Activated CD4-positive, alpha-beta T cell treated with anti-CD3 and anti-CD28 coated beads for 24 hours (primary cell): ENCODE measurements at regions not wholly inside any gene's neighbourhood (a gene's known extent, or its start where the extent isn't known, plus 50 kb on each side); places are given as distances from the start of the nearest gene placed in this dataset.

Experiments
- DNase-seq, 2 donors: peaks; one replicate each; pipeline ENCODE4 v3.0.0-alpha.2; 2020; ENCODE audit warnings: low read depth in 2 of 2

DNA sequence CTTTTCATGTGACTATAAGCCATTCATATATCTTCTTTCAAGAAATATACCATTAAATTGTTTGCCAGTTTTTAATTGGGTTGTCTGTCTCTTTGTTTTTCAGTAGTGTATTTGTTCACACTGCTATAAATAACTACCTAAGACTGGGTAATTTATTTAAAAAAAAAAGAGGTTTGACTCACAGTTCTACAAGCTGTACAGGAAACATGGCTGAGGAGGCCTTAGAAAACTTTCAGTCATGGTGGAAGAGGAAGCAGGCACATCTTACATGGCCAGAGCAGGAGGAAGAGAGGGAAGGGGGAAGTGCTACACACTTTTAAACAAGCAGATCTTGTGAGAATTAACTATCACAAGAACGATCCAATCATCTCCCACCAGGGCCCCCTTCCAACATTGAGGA is 255.3 kb downstream of the EPM2A start:
- no peak for DNase-seq

DNA sequence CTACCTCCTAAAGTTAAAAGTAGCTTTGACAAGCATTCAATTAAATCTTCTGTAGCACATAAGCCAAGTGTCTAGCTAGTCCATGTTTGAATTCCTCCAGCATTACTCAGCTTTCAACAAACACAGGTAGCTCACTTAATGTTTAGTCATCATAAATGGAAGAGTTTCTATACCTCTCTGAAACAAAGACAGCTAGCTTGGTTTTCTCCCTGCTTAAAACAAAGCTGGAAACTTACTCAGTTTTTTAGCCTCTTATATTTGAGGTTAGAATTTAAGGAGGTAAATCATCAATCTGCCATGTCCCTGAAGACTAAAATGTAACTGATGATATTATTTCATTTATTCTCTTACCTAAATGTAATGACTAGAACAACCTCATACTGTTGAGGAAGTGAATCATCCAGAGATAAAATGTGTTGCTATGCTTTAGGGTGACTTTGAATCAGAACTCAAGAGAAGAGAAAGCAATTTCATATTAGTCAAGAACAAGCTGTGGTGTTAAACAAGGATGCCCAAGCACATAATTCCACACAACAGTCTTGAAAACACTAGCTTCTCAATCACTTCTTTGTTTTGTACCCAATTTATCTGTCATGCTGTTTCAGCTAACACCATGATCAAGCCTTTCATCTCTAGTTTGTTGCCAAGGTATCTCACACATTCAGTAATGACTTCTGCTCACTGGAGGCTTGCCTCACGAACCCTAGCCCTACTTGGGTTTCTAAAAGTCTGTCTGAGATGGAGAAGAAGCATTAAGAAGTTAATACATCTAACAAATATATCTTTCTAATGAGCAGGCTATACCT is 251.9 kb downstream of the EPM2A start:
- no peak for DNase-seq

DNA sequence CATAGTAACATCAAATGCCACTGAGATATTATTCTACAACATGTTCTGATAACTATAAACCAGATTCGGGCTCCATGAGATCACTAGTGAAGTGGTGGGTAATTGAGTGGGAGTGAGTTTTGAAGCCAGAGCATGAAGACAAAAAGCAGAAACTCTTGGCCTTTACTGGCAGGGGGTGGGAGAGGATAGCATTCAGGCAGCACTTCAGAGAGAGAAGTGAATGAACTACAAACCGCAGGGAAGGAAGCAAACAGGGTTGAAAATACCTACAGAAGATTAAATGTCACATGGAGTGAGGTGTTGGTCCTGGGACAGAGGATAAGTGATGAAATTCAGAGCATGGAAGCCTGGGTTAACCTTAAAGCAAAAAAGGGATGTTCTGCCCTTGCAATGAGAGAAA is 250.0 kb downstream of the EPM2A start:
- no peak for DNase-seq

DNA sequence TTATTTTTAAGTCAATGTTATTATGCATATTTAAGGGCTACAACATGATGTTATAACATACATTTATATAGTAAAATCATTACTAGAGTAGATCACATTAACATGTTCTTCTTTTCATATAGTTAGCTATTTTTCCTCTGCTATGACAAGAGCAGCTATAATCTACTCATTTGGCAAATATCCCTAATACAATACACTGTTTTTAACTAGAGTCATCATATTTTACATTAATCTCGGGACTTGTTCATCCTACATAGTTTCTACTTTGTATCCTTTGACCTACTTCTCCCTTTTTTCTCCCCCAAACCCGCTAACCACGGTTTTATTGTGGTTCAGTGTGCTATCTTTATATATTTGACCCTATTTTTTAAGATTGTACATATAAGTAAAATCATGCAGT is 249.0 kb downstream of the EPM2A start:
- DNase-seq = no peak

DNA sequence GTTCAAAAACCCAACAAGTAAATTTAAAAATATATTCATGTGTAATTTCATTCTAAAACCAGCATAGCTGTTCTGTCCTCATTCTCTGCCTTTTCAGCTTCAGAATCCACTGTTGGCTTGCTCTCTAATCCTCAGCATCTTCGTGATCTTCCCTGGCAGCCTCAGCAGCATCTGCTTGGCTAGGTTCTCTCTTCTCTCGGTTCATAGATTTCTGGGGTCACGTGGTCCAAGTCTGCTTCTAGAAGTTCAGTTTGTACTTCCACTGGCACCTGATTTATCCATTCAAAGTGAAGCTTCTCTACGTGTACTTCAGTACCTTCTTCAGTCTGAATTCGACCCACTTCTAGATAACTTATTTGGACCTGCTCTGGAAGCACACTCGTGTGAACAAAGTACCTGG is 245.7 kb downstream of the EPM2A start:
- no peak for DNase-seq

DNA sequence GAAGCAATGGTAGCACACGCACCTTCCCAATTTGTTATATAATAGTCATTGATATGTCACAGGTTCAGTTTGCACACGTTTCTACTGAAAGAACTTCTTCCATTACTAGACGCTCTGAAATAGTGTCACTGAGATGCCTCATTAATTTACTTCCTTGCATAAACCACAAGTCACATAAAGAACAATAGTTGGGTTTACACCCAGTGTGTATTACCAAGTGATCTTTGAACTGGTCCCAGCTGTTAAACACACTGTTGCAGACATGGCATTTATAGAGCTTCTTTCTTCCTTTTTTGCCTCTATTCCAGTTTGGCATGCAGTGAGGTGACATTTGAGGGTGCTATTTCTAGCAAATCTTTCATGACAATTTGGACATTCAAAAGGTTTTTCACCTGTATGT is 245.3 kb downstream of the EPM2A start:
- DNase-seq = no peak

DNA sequence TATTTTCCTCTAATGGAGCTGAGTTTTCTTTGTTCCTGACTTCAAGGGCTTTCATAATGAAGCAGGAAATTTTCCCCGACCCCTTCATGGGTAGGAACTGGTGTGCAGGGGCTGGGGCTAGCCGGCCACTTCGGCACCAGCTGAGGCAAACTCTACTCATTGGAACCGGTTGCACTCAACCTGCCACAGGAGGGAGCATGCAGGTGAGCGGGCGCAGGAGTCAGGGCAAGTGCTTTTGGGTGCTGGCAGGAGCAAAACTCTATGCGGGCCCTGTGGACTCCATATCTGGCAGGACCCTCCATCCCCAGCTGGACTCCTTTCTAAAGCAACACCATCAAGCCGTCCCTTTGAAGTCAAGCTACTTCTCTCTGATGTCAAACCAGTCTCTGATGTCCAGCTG is 244.2 kb downstream of the EPM2A start:
- DNase-seq = no peak

DNA sequence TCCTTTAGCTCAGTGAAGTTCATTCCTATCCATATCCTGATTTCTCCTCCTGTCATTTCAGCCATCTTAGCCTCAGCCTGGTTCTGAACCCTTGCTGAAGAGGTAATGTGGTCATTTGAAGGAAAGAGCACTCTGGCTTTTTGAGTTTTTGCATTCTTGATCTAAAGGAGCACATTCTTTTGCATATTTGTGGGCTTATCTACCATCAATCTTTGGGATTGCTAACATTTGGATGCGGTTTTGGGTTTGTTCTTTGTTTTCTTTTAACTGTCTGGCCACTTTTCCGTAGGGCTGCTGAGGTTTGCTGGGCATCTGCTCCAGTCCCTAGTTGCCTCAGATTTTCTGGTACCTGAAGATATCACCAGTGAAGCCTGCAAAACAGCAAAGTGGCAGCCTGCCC is 238.3 kb downstream of the EPM2A start:
- no peak for DNase-seq

DNA sequence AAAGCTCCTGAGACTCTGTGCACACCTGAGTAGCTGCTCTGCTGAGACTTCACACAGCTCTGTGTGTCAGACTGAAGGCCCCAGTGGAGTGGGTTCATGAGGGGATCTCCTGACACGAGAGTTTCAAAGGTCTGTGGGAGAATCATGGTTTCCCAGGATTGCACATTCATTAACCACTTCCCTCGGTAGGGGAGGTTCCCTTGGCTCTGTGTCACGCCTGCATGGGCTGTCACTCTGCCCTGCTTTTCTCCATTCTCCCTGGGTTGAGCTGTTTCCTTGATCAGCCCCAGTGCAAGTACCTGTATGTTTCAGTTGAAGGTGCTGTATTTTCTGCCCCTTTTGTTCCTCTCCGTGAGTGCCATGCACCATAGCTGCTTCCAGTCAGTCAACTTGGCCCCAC is 236.9 kb downstream of the EPM2A start:
- no peak for DNase-seq

DNA sequence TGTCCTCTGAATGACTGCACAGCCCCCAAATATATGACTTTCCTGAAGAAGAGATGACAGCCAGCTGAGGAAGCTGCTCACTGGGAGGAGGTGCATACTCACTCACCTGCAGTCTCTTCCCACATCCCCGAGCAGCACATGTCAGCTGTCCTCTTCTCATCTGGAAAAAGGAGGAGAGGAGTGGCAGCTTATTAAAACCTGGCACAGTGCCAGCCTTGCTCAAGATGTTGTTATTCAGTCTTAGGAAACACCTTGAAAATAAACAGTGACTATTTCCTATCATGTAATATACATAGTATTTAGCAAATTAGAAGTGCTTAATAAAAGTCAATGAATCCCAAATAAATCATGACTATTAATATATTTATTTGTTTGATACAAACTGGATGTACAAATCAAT is 232.9 kb downstream of the EPM2A start:
- DNase-seq = no peak

DNA sequence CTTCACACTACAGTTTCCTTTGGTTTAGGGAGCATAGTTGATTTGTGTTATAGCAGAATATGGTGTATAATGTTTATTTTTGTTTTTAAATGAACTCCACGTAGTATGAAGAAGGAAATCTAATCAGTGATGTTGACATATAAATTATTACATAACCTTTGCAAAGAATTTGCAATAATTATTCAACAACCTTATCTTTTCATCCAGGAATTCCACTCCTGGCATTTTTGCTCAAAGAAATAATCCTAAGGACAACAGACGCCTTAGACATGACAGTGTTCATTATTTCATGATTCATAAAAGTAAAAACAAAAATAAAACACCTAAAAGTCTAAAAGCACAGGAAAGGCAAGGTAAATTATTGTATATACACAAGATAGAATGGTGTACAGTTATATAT is 229.2 kb downstream of the EPM2A start:
- DNase-seq = no peak

DNA sequence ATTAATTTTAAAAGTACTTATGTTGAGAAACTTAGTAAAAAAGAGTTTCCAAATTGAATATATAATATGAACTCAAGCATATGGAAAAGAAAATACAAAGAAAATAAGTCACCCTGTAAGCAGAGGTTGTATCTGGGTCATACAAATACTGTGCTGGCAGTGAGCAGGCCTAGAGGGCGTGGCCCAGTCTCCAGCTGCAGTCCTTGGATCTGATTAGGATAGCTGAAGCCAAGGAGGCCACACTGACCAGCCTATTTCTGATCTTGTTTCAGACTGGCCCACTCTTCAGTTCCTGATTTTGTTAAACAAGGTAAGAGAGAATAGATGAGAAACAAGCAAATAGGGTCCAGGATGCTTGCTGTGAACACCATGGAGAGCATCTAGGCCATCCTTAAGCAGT is 228.8 kb downstream of the EPM2A start:
- no peak for DNase-seq

DNA sequence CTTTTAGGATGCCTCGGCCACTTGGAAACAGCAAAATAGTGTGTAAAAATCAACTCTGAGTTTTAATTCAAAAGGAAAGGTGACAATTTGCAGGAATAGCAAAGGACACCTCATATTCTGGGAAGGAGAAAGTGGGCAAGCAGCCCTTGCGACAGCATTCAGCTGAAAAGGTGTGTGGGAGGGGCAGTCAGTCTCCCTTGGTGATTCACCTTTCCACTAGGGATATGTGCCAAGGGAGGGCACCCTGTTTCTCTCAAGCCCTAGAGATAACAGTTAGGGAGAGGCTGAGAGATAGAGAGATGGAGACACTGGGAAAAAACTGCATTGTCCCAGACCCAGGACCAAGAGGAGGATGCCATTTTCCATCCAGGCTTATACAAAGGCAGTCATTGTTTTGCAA is 228.1 kb downstream of the EPM2A start:
- DNase-seq = no peak

DNA sequence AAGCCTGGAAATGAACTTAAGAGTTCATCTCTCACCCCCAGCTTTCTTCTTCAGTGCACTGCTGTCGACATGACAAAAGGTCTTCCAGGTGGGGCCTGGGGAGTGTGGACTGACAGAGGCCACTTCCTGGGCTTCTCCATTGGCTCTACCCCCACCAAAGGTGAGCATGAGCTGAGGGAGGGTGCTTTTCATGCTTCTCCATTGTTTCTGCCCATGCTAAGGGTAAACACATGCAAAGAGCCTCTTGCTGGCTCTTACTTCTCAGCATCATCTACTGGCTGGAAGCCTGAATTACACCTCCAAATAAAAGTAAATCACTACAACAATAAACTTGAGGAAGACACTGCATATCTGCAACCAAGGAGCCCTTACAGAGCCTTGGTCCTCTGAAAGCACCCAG is 227.2 kb downstream of the EPM2A start:
- DNase-seq = no peak

DNA sequence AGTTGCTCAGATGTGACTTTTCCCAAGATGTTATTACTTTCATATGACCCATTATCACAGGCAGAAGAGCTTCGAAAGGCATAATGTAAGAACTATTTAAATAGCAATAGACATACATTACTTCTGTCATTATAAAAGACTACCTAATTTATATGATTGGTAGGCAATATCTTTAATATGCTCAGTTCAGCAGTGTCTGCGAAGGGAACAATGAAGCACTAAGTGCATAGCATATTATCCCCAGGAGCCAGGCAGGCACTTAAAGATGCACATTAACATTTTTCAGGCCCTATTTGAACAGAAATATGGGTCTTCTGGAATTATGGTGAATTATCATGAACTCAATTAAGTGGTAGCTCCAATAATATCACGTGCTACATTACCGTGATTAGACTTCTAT is 217.8 kb downstream of the EPM2A start:
- DNase-seq = no peak

DNA sequence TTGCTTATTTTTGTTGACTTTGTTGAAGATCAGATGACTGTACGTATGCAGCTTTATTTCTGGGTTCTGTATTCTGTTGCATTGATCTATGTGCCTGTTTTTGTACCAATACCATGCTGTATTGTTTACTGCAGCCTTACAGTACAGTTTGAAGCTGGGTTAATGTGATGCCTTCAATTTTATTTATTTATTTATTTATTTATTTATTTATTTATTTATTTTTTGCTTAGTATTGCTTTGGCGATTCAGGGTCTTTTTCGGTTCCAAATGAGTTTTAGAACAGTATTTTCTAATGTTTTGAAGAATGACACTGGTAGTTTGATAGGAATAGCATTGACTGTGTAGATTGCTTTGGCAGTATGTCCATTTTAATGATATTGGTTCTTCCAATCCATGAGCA is 210.3 kb downstream of the EPM2A start:
- DNase-seq = no peak

DNA sequence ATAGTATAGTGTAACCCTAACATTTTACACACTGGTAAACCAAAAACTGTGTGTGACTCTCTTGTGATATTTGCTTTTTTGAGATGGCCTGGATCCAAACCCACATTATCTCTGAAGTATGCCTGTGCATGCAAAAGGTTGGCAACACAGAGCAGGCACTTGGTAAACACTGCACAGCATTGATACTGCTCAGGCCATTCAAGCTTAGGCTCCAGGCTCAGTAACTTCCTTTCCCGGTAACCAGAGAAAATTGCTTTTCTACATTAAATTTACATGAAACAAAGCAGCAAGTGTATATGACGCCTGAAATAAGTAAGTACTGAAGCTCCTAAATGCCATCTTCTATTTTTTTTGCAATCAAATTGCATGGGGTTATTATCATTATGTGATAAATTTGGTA is 205.7 kb downstream of the EPM2A start:
- DNase-seq = no peak

DNA sequence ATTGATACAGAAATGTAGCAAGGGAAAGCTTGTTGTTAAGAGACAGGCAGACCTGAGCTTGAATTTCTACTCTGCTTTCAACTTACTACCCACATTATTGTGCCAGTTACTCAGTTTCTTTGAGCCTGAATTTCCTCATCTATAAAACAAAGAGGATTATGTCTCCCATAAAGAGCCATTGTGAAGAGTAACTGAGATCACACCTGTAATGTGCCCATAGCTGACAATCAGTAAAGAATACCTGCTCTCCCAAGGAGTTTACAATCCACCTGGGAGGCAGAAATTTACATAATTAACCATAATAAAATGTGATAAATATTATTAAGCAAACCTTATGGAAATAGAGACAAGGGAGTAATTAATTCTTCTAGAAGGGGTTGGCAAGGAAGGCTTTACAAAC is 204.9 kb downstream of the EPM2A start:
- no peak for DNase-seq

DNA sequence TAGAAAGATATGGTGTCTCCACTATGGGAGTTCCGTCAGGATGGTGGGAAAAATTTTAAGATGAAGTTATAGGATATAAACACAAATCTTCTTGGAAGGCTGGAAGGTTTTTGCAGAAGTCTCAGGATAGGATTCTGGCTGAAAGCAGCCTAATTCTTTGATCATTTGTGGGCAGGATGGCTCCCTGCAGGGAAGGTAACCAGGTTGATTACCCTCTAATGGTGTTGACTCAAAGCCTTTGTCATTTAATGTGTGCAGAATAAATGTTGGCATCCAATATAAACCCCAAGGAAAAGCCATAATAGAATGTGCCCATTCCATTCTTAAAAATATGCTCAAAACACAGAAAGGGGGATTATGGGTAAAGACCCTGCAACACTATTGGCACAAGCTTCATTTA is 204.3 kb downstream of the EPM2A start:
- no peak for DNase-seq

DNA sequence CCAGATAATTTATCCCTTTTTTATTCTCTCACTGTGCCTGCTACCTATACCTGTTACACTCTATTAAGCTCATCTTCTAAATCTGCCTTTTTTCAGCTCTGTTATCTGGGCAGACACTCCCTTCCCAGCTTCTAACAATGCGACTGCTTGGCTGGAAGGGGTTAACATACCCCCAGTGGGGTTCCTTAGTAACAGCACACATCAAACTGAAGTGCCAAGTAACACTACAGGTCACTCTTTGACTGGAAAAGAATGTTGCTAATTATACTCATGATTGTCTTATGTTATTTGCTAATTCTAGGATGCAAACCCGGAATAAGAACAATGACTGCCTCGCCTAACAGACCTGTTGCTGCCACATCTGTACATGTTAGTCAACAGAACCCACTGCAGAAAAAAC is 203.5 kb downstream of the EPM2A start:
- DNase-seq = no peak

DNA sequence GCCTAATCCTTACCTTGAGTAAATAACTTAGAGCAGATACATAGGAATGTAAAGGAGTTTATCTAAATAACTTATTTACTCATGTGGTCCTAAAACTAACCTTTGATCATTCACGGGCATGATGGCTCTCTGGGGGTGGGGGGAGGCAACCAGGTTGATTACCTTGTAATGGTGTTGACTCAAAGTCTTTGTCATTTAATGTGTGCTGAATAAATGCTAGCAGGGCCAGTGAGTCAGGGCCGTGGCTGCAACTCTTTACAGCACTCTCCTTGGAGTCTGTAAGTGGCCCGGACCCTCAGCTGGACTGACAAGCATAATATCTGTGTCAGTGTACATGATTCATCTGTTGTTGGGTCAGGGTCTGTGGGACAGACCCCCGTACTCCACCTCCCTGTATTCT is 203.0 kb downstream of the EPM2A start:
- DNase-seq = no peak

DNA sequence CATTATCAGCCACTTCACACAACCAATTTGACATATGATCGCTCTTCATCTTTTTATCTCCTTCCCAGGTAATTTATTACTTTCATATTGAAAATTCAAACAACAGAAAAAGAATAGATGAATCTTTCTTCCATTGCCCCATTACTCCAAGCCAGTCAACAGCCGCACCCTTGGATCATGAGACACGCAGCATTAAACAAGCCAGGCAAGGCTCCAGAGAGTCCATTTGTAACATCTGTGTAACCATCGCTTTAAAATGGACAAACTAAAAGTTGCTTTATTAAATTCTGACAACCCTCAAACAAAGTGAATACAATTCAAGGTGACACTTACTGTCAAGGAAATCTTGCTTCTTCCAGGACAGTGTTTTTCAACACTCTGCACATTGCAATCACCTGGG is 200.3 kb downstream of the EPM2A start:
- DNase-seq = no peak

DNA sequence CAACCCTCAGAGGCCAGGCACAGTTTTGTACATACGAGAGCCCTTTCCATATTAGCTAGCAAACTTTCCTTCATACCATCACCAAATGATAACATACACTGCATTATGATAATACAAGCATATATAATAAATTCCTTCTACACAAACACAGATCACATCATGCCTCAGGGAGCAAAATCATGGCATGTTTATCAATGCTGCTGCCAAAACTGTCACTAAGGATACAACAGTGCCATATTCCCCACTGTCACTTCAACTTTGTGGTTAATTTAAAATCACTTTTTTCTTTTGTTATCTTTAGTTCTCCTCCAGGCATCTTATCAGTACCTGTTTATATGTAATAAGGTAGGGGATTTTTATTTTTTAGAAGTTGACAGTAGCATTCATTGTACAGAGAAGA is 196.3 kb downstream of the EPM2A start:
- DNase-seq = no peak

DNA sequence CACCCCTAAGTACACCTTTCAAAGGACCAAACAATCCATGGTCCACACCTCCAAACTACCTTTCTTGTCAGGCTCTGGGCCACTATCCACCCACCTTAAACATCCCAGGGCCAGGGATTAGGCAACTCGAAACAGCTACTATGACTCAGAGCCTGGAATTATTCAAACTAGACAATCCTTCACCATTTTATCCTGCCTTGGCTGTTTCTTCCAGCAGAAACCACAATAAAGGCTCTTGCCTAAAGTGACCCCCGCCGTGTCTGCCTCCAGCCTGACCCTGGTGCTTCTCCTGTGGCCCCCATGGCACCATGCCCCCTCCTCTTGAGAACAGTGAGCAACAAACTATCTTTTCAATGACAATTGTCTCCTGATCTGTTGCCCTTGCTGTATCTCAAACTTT is 195.5 kb downstream of the EPM2A start:
- DNase-seq = no peak
